ENCODE measurements at regions not wholly inside any gene's neighbourhood (a gene's known extent, or its start where the extent isn't known, plus 50 kb on each side); places are given as distances from the start of the nearest gene placed in this dataset.

DNA sequence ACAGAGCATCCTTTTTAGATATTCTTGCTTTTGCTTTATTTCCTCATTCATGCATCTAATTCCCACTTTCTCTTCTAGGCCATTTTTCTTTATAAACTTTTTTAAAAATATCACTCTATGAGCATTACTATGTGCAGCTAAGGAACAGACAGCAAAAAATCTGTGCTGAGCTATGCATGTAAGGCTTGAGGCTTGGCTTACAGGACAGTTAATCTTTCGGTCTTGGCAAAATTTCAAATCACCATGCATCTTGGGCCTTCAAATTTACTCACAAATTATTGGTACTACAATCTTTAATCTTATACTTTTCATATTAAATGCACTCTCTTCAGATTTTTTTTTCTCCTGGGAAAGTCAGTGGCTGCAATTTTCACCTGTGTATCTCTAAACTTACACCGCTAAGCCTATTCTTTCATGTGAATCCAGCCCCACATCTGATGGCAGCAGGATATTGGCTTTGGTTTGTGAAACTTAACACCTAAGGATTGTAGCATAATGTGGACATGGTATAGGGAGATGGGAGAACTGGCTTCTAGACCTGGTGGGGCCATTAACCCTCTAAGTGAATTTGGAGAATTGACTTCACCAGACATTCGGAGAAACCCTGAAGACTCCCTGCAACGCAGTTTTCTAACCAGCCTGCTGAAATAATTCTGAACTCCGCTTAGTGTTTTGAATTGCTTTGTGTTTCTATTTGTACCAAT is 278.3 kb downstream of the SPRY1 start:
- Histone ChIP-seq H3K4me1 (no peaks in the 10 kb centered on the region), H3K27ac (peak overlapping the region in 3 of 4 donors; percentile 39 to 56 (median 51)), H3K36me3 (no peaks in the 10 kb centered on the region), H3K27me3 (no peaks in the 10 kb centered on the region), H3K9me3 (no peaks in the 10 kb centered on the region), H3K4me3 (no peak overlapping the region)
- intact Hi-C loops (cut with DNase I): no loop called here
- 93 to 94% methylated on average over 5 of the region's 5 CpGs for WGBS, 2 donors
- DNase-seq: no peak
- TF ChIP-seq POLR2AphosphoS5 (IDR thresholded peaks at IDR 0.05) (no peak), POLR2A (IDR thresholded peaks at IDR 0.05) (no peak), EP300 (IDR thresholded peaks at IDR 0.05) (no peak)
- TF ChIP-seq, protein P1, sequence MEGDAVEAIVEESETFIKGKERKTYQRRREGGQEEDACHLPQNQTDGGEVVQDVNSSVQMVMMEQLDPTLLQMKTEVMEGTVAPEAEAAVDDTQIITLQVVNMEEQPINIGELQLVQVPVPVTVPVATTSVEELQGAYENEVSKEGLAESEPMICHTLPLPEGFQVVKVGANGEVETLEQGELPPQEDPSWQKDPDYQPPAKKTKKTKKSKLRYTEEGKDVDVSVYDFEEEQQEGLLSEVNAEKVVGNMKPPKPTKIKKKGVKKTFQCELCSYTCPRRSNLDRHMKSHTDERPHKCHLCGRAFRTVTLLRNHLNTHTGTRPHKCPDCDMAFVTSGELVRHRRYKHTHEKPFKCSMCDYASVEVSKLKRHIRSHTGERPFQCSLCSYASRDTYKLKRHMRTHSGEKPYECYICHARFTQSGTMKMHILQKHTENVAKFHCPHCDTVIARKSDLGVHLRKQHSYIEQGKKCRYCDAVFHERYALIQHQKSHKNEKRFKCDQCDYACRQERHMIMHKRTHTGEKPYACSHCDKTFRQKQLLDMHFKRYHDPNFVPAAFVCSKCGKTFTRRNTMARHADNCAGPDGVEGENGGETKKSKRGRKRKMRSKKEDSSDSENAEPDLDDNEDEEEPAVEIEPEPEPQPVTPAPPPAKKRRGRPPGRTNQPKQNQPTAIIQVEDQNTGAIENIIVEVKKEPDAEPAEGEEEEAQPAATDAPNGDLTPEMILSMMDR (IDR thresholded peaks at IDR 0.05): no peak

DNA sequence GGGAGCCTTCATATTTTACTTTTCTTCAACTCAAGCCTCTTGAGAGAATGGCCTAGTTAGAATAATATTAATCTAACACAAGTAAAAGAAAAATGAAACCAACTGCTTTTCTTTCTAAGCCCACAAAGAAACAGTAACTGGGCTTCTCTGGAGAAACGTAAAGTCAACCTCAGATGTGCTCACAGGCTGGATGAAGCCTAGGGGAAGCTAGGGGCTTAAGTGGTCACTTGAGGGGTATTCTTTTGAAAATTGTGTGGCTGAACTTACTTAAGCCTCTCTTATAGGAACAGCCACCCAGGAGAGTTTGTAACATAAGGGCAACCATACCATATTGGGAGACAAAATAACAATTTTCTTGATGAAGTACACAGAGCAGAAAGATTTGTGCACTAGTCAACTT is 279.0 kb downstream of the SPRY1 start:
- no peak for TF ChIP-seq EP300 (IDR thresholded peaks at IDR 0.05)
- TF ChIP-seq POLR2A (IDR thresholded peaks at IDR 0.05): no peak
- TF ChIP-seq, protein P1 (IDR thresholded peaks at IDR 0.05): no peak
- TF ChIP-seq POLR2AphosphoS5 (IDR thresholded peaks at IDR 0.05): no peak

DNA sequence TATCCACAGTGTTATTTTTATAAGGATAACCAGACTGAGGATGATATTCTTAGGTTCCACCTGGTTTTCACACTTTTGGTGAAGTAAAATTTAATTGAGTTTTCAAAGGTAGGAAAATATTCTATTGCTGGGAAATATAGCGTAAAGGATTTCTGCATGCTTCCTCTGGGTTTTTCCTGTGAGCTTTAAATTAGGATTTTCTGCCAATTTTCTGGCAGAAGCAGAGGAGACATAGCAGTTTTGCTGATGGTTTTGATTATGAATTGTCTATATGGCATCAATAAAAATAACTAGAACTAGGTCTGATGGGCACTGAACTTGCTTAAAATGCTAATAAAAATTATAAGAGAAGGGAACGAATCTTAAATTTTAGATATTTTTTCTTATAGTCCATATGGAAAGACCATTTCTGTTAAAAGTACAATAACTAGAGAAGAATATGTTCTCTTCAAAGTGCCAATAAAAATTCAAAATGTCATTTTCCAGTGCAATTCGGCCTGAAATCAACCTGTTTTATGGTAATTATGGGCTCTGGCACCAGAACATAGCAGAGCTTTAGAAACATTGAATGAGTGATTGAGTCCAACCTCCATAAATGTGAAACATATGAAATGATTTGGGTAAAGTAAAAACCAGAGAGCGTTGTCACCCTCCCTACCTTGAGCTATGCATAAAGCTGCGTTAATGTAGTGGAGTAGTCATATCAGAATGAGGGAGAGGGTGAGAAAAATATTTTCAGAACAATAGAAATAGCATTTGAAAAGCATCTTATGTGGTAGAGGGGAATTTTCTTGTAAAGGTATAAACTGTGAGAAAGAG is 279.7 kb downstream of the SPRY1 start:
- DNase-seq: no peak
- TF ChIP-seq EP300 (IDR thresholded peaks at IDR 0.05) (no peak), POLR2AphosphoS5 (IDR thresholded peaks at IDR 0.05) (no peak), POLR2A (IDR thresholded peaks at IDR 0.05) (no peak)
- TF ChIP-seq, protein P1 (IDR thresholded peaks at IDR 0.05): no peak
- Histone ChIP-seq H3K27ac (peak overlapping the region in 1 of 4 donors; percentile 56), H3K4me1 (no peaks in the 10 kb centered on the region), H3K36me3 (no peaks in the 10 kb centered on the region), H3K9me3 (no peaks in the 10 kb centered on the region), H3K27me3 (no peaks in the 10 kb centered on the region), H3K4me3 (no peak overlapping the region)
- WGBS, 2 donors: 92 to 93% methylated on average over 5 of the region's 5 CpGs
- intact Hi-C loops (cut with DNase I): no loop called here

More for the DNA sequence above, 279.0 kb downstream of the SPRY1 start:
- no peaks in the 10 kb centered on the region for H3K27me3 ChIP-seq
- no peaks in the 10 kb centered on the region for H3K4me1 ChIP-seq
- peak overlapping the region; percentile 39 to 56 (median 50) for H3K27ac ChIP-seq
- H3K36me3 ChIP-seq: no peaks in the 10 kb centered on the region
- H3K9me3 ChIP-seq: no peaks in the 10 kb centered on the region
- no peak overlapping the region for H3K4me3 ChIP-seq
- WGBS, 2 donors: 80 to 86% methylated on average over 1 of the region's 1 CpG
- intact Hi-C loops (cut with DNase I): no loop called here
- no peak for DNase-seq

DNA sequence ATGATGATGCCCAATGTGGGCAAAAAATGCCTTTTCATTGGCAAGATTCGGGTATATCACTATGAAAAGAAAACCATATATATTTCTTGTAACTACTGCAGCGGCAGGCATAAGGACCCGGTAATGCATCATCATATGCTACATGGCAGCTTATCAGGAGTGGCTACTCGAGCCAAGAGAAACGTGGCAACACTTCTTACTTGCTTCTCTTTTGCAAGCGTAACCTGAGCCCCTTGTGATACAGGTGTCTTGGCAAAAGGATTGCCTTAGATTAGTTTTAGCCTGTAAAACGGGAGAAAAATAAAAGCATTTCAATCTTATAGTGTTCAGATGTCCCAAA is 280.3 kb downstream of the SPRY1 start:
- TF ChIP-seq, protein P1 (IDR thresholded peaks at IDR 0.05): no peak
- TF ChIP-seq POLR2AphosphoS5 (IDR thresholded peaks at IDR 0.05) (no peak), EP300 (IDR thresholded peaks at IDR 0.05) (no peak), POLR2A (IDR thresholded peaks at IDR 0.05) (no peak)
- intact Hi-C loops (cut with DNase I): no loop called here
- no peaks in the 10 kb centered on the region for H3K4me1 ChIP-seq
- no peaks in the 10 kb centered on the region for H3K36me3 ChIP-seq
- no peaks in the 10 kb centered on the region for H3K27me3 ChIP-seq
- no peak overlapping the region for H3K27ac ChIP-seq
- WGBS, 2 donors: 85 to 91% methylated on average over 7 of the region's 7 CpGs
- no peak for DNase-seq
- no peaks in the 10 kb centered on the region for H3K9me3 ChIP-seq
- no peak overlapping the region for H3K4me3 ChIP-seq

Measured in sigmoid colon (tissue), 6 donors.